Endothelial cell of umbilical vein (primary cell): ENCODE measurements at regions not wholly inside any gene's neighbourhood (a gene's known extent, or its start where the extent isn't known, plus 50 kb on each side); places are given as distances from the start of the nearest gene placed in this dataset.

ENCODE experiments used
- BruUV-seq: library from RNA; stranded (reverse); fragments of 400-500 nt; replicated peaks from 2 replicates; lab custom pipeline; 2021; lab: Mats Ljungman, UMichigan
- CTCF ChIA-PET: fragments of 300-600, 350-600 bp; sonication (Branson Sonifier 250); formaldehyde crosslinking; loops from one replicate; lab custom pipeline; 2021; ENCODE audit warnings: antibody characterized with exemption, inconsistent platforms; lab: Charles Lee
- POLR2A ChIA-PET: fragments of 300-600, 350-600 bp; sonication (Branson Sonifier 250); formaldehyde crosslinking; loops from one replicate; lab custom pipeline; 2021; ENCODE audit warnings: antibody characterized with exemption, inconsistent platforms; lab: Charles Lee
- DNase-seq: peaks from one replicate; pipeline ENCODE4 v3.0.0-alpha.2; 2011; ENCODE audit warnings: low read depth, low spot score
- FAIRE-seq: peaks from 2 replicates; lab custom pipeline; 2011; peaks lifted over from hg19 to GRCh38; lab: Jason Lieb, UNC
- H2AFZ ChIP-seq: 2 replicates; pipeline ENCODE4 v1.6.0; 2012; ENCODE audit warnings: low read depth, low read length, control low read depth, inconsistent platforms
- H3K27ac ChIP-seq: 2 replicates; pipeline ENCODE4 v1.5.1; 2011; ENCODE audit warnings: low read depth, mild to moderate bottlenecking, control low read depth, low read length, moderate library complexity; ENCODE audit not compliant: insufficient read depth
- H3K27me3 ChIP-seq, 2 experiments: 2 replicates each; pipeline versions ENCODE4 v1.6.0 to v1.6.1; 2011; ENCODE audit warnings: low read length in 2 of 2, mixed read lengths in 1 of 2; ENCODE audit not compliant: control insufficient read depth in 2 of 2, insufficient read depth in 2 of 2
- H3K36me3 ChIP-seq, 2 experiments: 2 replicates in 1 of 2; 3 replicates in 1 of 2; pipeline ENCODE4 v1.5.1; 2011; ENCODE audit warnings: low read length in 2 of 2, mild to moderate bottlenecking in 1 of 2, moderate library complexity in 1 of 2; ENCODE audit not compliant: control insufficient read depth in 2 of 2, insufficient read depth in 2 of 2; ENCODE audit errors: extremely low read depth in 1 of 2
- H3K4me1 ChIP-seq: 3 replicates; pipeline ENCODE4 v1.5.1; 2011; ENCODE audit warnings: mild to moderate bottlenecking, low read length; ENCODE audit not compliant: control insufficient read depth, insufficient read depth; ENCODE audit errors: extremely low read depth
- H3K4me2 ChIP-seq: 2 replicates; pipeline ENCODE4 v1.6.1; 2011; ENCODE audit warnings: low read length, control low read depth, mixed read lengths; ENCODE audit not compliant: insufficient read depth
- H3K4me3 ChIP-seq, 3 experiments: fragments of 200-600 bp in 1 of 3; sonication (generic), shearing (Covaris generic) in 1 of 3; replicated peaks in 1 of 3; 2 replicates each; pipeline ENCODE4 v1.5.1; 2011 to 2016; ENCODE audit warnings: control low read depth in 3 of 3, low read length in 3 of 3, mild to moderate bottlenecking in 2 of 3, inconsistent platforms in 1 of 3, low read depth in 1 of 3, moderate library complexity in 1 of 3; ENCODE audit not compliant: insufficient read depth in 1 of 3
- H3K79me2 ChIP-seq: 2 replicates; pipeline ENCODE4 v1.6.0; 2012; ENCODE audit warnings: low read length, inconsistent platforms; ENCODE audit not compliant: control insufficient read depth, insufficient read depth
- H3K9ac ChIP-seq: replicated peaks from 2 replicates; pipeline ENCODE3; 2011; ENCODE audit warnings: low read length, control low read depth; ENCODE audit not compliant: insufficient read depth; ENCODE audit errors: extremely low read depth
- H3K9me1 ChIP-seq: replicated peaks from 3 replicates; pipeline ENCODE4 v1.6.0; 2011; ENCODE audit warnings: mild to moderate bottlenecking, low read length; ENCODE audit not compliant: control insufficient read depth, insufficient read depth; ENCODE audit errors: extremely low read depth
- H3K9me3 ChIP-seq: replicated peaks from 2 replicates; pipeline ENCODE4 v1.5.1; 2012; ENCODE audit warnings: low read length, inconsistent platforms; ENCODE audit not compliant: control insufficient read depth, insufficient read depth
- H4K20me1 ChIP-seq: replicated peaks from 2 replicates; pipeline ENCODE3; 2011; ENCODE audit warnings: mild to moderate bottlenecking, low read length; ENCODE audit not compliant: control insufficient read depth, insufficient read depth; ENCODE audit errors: extremely low read depth
- CTCF ChIP-seq, 2 donors: IDR thresholded peaks; 1 replicate in 1 of 2; 2 replicates in 1 of 2; pipeline ENCODE4 v1.5.1; 2011; ENCODE audit warnings: low read length in 2 of 2, mild to moderate bottlenecking in 2 of 2, moderate library complexity in 2 of 2, control low read depth in 1 of 2, inconsistent platforms in 1 of 2, low read depth in 1 of 2; ENCODE audit not compliant: insufficient read depth in 1 of 2; ENCODE audit errors: extremely low read depth in 1 of 2
- EZH2 ChIP-seq: IDR thresholded peaks from 2 replicates; pipeline ENCODE4 v1.6.1; 2012; ENCODE audit warnings: borderline replicate concordance, low read depth, mild to moderate bottlenecking, moderate library complexity, low read length, inconsistent platforms; ENCODE audit not compliant: severe bottlenecking
- FOS ChIP-seq: IDR thresholded peaks from 2 replicates; pipeline ENCODE4 v1.6.1; 2011; ENCODE audit warnings: mild to moderate bottlenecking, low read length, moderate library complexity, borderline replicate concordance; ENCODE audit not compliant: insufficient read depth
- GATA2 ChIP-seq: IDR thresholded peaks from 2 replicates; pipeline ENCODE4 v1.7.0; 2011; ENCODE audit warnings: low read depth, mild to moderate bottlenecking, moderate library complexity, mixed read lengths, low read length; ENCODE audit not compliant: insufficient read length, insufficient read depth
- JUN ChIP-seq: IDR thresholded peaks from 2 replicates; pipeline ENCODE4 v1.6.1; 2011; ENCODE audit warnings: borderline replicate concordance, low read depth; ENCODE audit not compliant: insufficient read length, insufficient read depth
- MAX ChIP-seq: IDR thresholded peaks from 2 replicates; pipeline ENCODE4 v1.6.1; 2011; ENCODE audit not compliant: insufficient read depth, insufficient read length
- MYC ChIP-seq: IDR thresholded peaks from one replicate; pipeline ENCODE4 v1.6.1; 2011; ENCODE audit warnings: mild to moderate bottlenecking, low read depth, low read length
- POLR2A ChIP-seq: IDR thresholded peaks from 2 replicates; pipeline ENCODE4 v1.6.1; 2012; ENCODE audit warnings: low read depth, mild to moderate bottlenecking, control low read depth, low read length
- POLR2AphosphoS5 ChIP-seq: IDR thresholded peaks from 2 replicates; pipeline ENCODE4 v1.6.1; 2012; ENCODE audit warnings: low read depth, mild to moderate bottlenecking, control low read depth, low read length, moderate library complexity; ENCODE audit not compliant: insufficient read depth
- dilution Hi-C: fragments of 300-500 bp; cut with MboI; formaldehyde crosslinking; loops from one replicate; pipeline ENCODE4 v1.15.0; 2019; ENCODE audit warnings: low sequenced_read_pairs; ENCODE audit not compliant: extremely low pct_ligation_motif_present
- intact Hi-C: fragments of 100-400 bp; cut with micrococcal nuclease; formaldehyde crosslinking; loops from one replicate; pipeline ENCODE4 v1.10.0; 2022

- no TSS peak for BruUV-seq
- Histone ChIP-seq H3K27me3 (no peaks in the 10 kb centered on the region), H4K20me1 (no peaks in the 10 kb centered on the region), H2AFZ (no peak overlapping the region), H3K9me3 (no peaks in the 10 kb centered on the region), H3K4me3 (no peak overlapping the region), H3K27ac (no peak overlapping the region), H3K4me2 (no peak overlapping the region), H3K4me1 (no peaks in the 10 kb centered on the region), H3K9me1 (no peaks in the 10 kb centered on the region), H3K36me3 (no peaks in the 10 kb centered on the region), H3K79me2 (no peaks in the 10 kb centered on the region), H3K9ac (no peak overlapping the region)
- TF ChIP-seq FOS (no peak), MAX (no peak), CTCF (IDR thresholded peaks at IDR 0.05; ENCODE audit: extremely low read depth in 1 of 2, insufficient read depth in 1 of 2, low read depth in 1 of 2, low read length in 2 of 2) (no peak), MYC (no peak), EZH2 (no peak), POLR2A (no peak), JUN (no peak), GATA2 (no peak), POLR2AphosphoS5 (no peak)
- DNase-seq (no peak), FAIRE-seq (no peak)
- ChIA-PET CTCF (no interaction called here), POLR2A (no interaction called here)
- dilution Hi-C loops: no loop called here
- intact Hi-C loops: no loop called here
Observed at GRCh38 chr4:151998723-151999122, 237.9 kb upstream of the GATB start.
